ENCODE measurements at regions not wholly inside any gene's neighbourhood (a gene's known extent, or its start where the extent isn't known, plus 50 kb on each side); places are given as distances from the start of the nearest gene placed in this dataset.

GRCh38 chr6:14058029-14058695 is 59.4 kb upstream of the CD83 start:
- TF ChIP-seq, protein P1, sequence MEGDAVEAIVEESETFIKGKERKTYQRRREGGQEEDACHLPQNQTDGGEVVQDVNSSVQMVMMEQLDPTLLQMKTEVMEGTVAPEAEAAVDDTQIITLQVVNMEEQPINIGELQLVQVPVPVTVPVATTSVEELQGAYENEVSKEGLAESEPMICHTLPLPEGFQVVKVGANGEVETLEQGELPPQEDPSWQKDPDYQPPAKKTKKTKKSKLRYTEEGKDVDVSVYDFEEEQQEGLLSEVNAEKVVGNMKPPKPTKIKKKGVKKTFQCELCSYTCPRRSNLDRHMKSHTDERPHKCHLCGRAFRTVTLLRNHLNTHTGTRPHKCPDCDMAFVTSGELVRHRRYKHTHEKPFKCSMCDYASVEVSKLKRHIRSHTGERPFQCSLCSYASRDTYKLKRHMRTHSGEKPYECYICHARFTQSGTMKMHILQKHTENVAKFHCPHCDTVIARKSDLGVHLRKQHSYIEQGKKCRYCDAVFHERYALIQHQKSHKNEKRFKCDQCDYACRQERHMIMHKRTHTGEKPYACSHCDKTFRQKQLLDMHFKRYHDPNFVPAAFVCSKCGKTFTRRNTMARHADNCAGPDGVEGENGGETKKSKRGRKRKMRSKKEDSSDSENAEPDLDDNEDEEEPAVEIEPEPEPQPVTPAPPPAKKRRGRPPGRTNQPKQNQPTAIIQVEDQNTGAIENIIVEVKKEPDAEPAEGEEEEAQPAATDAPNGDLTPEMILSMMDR (IDR thresholded peaks at IDR 0.05; ENCODE audit: control insufficient read depth, extremely low read depth, insufficient read depth), result no peak
- no peak for DNase-seq (ENCODE audit: low read depth)
- no peak overlapping the region for H3K4me3 ChIP-seq (ENCODE audit: low read depth, low read length)

DNA sequence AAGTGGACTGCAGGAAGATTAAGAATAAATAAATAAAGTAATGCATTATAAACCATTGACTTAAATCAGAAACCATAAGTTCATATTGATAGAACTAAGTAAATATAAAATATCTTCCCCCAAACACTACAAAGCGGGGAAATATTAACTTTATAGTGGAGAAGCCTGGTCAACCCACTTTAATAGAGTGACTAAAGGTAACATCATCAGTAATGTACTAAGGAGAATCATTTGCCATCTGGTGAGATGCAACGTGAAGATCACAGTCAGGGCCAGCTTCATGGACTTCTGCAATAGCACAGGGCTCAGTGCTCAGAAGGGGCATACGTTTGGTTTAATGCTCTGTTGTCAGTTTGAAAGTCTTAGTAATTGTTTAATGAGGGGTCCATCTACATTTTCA is 58.8 kb upstream of the CD83 start:
- no peak for DNase-seq (ENCODE audit: low read depth)
- TF ChIP-seq, protein P1 (IDR thresholded peaks at IDR 0.05; ENCODE audit: control insufficient read depth, extremely low read depth, insufficient read depth), result no peak
- H3K4me3 ChIP-seq (ENCODE audit: low read depth, low read length), result no peak overlapping the region

- H3K4me3 ChIP-seq (ENCODE audit: low read depth, low read length), result no peak overlapping the region
- TF ChIP-seq, protein P1 (IDR thresholded peaks at IDR 0.05; ENCODE audit: control insufficient read depth, extremely low read depth, insufficient read depth), result no peak
- DNase-seq (ENCODE audit: low read depth), result peak; percentile 58
These were observed 57.7 kb upstream of the CD83 start for GRCh38 chr6:14059791-14060436.

GRCh38 chr6:14060971-14061370 is 56.6 kb upstream of the CD83 start:
- TF ChIP-seq, protein P1 (IDR thresholded peaks at IDR 0.05; ENCODE audit: control insufficient read depth, extremely low read depth, insufficient read depth), result no peak
- DNase-seq (ENCODE audit: low read depth), result peak; percentile 74
- no peak overlapping the region for H3K4me3 ChIP-seq (ENCODE audit: low read depth, low read length)

- TF ChIP-seq, protein P1 (IDR thresholded peaks at IDR 0.05; ENCODE audit: control insufficient read depth, extremely low read depth, insufficient read depth), result no peak
- no peak overlapping the region for H3K4me3 ChIP-seq (ENCODE audit: low read depth, low read length)
These were observed 55.9 kb upstream of the CD83 start for GRCh38 chr6:14061643-14062042.

DNA sequence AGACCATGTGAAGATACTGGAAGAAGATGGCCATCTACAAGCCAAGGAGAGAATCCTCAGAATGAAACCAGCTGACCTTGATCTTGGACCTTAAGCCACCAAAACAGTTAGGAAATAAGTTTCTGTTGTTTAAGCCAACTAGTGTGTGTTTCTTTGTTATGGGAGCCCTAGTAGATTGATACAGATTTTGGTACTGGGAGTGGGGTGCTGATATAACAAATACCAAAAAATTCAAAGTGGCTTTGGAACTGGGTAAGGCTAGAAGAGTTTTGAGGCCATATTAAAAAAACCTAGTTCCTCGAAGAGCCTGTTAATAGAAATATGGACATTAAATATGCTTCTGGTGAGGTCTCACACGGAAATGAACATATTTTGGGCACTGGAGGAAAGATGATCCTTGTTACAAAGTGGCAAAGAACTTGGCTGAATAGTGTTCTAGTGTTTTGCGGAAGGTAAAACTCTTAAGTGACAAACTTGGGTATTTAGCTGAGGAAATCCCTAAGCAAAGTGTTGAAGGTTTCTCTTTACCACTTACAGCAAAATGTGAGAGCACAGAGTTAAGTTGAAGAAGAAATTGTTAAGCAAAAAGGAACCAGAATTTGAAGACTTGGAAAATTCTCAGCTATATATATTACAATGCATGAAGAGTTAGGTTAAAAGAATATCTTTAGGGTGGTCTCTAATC is 55.1 kb upstream of the CD83 start:
- TF ChIP-seq, protein P1 (IDR thresholded peaks at IDR 0.05; ENCODE audit: control insufficient read depth, extremely low read depth, insufficient read depth), result no peak
- DNase-seq (ENCODE audit: low read depth), result no peak
- no peak overlapping the region for H3K4me3 ChIP-seq (ENCODE audit: low read depth, low read length)

More at GRCh38 chr6:14061643-14062042, 55.9 kb upstream of the CD83 start:
- DNase-seq (ENCODE audit: low read depth), result no peak
